ENCODE measurements at regions not wholly inside any gene's neighbourhood (a gene's known extent, or its start where the extent isn't known, plus 50 kb on each side); places are given as distances from the start of the nearest gene placed in this dataset.
A peak's percentile ranks its signal among the peaks of the same experiment; 100 is the strongest.
"Not testable (repeated sequence)": the region's sequence is repeated elsewhere in the genome, so short reads cannot be mapped to it uniquely, and the experiment has no call there.

DNA sequence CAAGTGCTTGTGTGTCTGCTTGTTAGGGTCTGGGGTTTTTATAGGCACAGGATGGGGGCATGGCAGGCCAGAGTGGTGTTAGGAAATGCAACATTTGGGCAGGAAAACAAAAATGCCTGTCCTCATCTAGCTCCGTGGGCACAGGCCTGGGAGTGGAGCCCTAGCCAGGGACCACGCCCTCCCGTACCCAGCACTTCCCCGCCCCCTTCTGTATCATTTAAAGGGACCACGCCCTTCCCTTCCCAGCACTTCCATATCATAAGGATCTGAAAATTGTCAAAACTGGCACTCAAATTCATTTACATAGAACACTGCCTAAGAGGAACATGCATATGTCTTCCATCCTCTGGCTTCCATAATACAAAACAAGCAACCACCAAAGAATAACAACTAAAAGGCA is 185.8 kb downstream of the B3GLCT start:
- DNase-seq, result no peak

DNA sequence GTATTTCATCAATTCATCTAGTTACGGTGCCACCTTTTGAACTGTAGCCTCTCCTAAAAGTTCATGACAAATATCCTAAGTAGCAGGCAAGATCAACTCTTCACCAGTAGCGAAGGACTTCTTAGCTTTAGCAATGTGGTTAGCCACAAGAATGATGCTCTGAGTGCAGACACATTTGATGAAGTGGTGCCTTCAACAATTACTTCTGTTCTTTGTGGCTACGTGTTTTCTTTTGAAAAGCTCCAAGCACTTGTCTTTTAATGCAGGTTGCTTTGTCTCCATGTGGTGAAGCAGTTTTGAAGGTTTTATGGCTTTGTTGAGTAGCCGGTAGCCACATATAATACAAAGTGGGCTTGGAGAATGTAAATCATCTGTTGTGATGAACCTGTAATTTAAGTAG is 194.7 kb downstream of the B3GLCT start:
- no peak for DNase-seq

DNA sequence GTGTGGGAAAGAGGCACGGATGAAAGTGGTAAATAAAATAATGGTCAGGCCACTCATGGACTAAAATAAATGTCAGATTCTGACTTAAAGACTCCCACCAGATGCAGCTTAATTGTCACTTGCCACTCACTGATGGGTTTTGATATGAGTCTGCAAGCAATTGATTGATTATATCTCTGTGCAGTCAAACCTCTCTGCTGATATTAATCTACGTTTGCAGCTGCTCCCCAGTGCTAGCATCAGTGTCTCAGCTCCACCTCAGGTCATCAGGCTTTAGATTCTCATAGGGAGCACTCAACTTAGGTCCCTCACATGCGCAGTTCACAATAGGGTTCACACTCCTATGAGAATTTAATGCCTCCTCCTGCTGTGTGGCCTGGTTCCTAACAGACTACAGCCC is 195.3 kb downstream of the B3GLCT start:
- DNase-seq, result no peak

DNA sequence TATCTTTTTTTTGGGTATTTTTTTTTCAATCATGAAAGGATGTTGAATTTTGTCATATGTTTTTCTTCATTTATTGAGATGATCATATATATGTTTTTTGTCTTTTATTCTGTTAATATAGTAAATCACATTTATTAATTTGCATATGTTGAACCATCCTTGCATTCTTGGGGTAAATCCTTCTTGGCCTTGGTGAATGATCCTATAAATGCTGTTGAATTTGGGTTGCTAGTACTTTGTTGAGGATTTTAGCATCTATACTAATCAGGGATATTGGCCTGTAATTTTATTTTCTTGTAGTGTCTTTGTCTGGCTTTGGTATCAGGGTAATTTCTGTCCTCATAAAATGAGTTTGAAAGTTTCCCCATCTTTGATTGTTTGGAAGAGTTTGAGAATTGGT is 199.9 kb downstream of the B3GLCT start:
- no peak for DNase-seq

DNA sequence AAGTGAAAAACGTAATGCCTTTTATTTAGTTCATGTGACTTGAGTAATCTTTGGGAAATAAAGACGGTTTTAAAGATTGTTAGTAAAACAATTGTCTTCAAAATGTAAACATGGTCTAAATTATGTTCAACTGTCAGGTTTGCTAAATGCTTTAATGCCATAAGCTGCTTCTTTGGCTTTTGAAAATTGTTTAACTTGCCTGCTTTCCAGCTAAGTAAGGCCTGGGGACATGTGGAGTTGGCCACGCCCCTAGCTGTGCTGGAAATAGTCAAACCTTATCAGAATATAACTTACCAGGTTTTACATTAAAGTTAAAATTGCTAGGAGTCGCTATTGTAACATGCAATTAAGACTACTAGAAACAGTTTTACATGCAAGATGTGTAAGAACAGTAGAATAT is 203.9 kb downstream of the B3GLCT start:
- not testable (repeated sequence) for DNase-seq

DNA sequence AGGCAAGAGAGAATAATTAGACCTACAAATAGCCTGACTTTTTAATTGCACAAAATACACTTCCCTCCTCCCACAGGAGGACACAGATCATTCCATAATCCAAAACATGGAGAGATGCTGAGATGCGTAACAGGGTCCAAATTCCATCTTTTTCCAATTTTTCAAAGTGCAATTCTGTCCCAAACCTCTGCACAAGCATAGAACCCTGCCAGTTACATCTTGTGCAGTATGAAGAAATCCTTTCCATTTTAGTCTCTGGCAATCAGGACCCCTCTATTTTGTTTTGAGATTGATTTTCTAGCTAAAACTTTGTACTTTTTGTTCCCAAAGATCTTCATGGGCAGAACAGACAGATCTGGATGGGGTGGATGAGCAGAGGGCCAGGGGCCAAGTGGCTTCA is 209.2 kb downstream of the B3GLCT start:
- DNase-seq, result no peak

DNA sequence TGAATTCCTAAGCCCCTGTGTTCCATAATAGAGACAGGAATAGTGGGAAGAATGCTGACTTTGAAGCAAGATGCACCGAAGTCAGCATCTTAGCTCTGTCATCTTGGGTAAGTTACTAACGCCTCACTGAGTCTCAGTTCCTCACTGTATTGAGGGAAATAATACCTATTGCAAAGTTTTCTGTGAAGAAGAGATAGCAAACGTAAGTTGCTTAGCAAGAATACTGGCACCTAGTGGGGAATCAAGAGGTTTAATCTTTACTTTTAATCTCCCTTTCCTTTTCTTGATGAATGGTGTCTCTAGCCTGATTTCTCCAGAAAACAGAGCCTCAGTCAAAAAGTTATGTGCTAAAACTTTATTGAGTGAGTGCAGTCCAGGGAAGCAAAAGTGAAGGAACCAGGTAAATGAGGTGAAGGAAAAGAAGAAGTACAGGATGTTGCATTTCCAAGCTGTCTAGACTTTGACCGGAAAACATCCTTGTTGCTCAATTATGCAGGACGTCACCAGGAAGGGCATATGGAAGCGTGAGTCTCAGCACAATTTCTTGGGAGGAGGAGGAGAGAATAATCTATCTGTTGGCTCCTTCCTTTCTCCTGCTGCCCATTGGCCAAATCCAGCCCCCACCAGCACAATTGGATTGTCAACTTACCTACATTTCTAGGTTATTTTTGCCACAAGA is 210.0 kb downstream of the B3GLCT start:
- no peak for DNase-seq

DNA sequence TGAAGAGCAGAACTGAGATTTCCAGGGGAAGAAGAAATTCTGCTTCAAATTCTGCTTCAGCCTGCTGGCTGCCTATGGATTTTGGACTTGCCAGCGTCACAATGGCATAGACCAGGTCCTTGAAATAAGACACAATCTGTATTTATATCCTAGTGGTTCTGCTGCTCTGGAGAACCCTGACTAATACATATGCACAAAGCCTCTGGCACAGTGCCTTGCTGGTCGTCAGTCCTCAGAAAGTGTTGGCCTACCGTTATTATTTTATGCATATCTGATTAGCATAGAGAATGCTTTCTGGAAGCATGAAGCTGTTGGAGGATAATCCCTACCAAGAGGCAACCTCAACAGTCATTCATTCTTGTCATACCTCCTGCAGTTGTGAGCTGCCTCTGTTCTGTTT is 213.7 kb downstream of the B3GLCT start:
- DNase-seq, result no peak

DNA sequence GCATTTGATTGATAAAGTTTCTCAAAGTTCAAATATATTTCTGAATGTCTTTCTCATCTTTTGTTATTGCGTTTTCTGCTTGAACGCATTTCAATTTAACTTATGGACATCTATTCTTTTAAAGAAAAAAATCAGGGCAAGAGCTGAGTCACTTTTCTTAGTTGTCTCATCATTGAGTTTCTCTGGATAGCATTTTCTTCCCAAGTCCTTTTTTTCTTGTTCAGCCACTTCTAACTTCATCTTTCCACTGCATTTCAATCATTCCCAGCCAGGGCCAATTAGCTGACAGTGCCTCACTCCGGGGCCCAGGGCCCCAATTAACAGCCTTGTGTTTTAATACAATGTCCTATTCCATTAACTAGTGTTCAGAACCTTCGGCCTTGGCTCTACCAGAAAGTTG is 216.3 kb downstream of the B3GLCT start:
- no peak for DNase-seq

DNA sequence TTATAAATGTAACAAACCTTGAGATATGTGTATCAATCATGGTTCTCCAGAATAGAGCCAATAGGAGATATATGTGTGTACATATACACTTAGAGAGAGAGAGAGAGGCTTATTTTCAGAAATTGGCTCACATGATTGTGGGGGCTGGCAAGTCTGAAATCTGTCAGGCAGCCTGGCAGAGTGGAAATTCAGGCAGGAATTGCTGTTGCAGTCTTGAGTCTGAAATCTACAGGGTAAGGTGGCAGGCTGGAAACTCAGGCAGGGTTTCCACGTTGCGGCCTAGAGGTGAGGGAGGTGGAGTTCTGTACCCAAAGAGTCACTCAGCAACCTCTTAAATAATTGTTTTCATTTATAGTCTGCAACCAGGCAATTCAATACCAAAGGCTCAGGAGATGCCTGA is 218.4 kb downstream of the B3GLCT start:
- no peak for DNase-seq

DNA sequence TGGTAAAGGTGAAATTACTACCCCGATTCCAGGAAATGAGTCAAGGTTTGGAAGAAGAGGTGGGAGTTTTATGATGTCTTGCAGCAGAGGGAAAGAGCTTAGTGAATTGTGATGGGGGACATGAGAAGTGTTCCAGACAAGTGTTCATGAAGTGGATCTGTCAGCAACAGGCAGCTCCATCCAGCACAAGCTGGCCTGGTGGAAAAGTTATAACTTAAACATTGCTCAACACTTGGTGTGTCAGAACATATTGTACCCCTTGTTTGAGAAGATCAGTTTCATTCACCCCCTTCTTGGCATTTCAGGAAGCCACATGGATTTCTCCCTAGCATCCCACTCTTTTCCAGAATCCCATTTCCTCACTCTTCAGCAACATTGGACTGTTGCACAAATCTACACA is 222.0 kb downstream of the B3GLCT start:
- DNase-seq, result no peak

DNA sequence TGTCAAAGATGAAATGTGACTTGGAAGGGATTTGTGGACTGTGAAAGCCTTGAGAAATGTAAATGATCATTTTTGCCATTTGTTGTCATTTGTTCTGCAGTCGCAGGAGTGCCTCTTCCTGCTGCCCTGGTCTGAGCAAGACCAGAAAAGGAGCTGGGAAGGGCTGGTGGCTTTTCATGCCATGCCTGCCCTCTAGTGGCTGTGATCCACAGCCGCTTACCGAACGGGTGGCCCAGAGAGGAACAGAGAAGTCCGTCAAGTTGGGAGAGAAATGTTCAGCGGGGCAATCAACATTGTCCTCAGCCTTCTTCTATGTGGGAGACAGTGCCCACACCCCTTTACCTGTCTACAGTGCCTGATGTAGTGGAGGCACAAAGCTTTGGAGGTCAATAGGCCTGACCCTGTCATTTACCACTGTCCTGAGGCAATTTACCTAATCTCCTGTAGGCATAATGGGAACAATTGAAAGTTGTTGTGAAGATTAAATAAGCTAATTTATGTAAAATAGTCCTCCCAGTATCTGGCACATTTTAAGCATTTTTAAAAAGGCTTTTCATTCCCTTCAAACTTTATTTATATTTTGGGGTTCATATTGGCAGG is 224.5 kb downstream of the B3GLCT start:
- no peak for DNase-seq

DNA sequence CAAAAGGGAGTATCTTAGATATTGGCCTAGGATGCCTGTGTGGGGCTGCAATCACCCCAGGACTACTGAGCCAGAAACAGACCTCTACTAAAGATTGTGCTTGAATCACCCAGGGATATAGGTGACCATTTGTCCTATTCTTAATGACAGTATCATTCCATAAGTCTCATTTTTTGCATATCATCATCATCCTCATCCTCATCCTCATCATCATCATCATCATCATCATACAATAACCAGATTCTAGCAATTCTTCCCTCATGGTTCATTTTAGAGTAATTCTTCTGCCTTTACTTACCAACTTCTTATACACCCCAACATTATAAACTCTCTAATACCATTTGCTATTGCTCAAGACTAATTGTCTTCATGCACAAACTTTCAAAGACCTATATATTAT is 226.6 kb downstream of the B3GLCT start:
- DNase-seq, result no peak

DNA sequence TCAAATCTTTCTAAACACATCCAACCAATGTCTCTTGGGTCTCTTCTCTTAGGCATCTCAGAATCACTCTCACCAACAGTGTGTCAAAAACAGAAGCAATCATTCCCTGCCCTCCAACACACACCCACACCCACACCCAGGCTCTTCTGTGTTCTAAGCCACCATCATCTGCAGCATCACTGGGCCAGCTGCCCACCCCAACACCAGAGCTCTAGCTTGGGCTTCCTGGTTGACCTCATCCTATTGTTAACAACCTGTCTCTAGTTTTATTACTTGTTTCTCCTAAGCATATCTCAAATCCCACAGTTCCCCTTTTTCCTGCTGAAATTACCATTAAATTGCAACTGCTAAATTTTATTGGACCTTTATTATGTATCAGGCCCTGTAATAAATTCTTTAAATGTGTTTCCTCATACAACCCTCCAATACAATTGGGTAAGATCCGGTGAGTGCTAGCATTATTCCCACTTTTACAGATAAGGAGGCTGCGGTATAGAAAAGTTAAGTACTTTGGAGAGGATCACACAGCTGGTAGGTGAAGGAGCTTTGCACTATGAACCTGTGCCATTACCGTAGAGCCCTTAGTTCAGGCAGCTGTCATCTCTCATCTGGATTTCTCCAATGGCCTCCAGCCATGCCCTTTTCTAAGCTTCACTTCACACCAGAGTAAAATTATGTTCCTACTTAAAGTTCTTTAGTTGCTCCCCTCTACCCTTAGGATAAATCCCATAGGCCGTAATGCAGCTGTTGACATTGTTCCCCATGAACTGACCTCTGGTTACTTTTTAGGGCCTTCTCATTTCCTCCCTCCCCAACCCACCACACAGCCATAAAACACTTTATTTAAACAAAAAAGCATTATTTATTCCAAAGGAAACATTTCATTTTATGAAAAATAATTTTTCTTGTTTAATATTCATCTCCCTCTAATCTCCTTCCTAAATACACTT is 227.7 kb downstream of the B3GLCT start:
- DNase-seq, result no peak

DNA sequence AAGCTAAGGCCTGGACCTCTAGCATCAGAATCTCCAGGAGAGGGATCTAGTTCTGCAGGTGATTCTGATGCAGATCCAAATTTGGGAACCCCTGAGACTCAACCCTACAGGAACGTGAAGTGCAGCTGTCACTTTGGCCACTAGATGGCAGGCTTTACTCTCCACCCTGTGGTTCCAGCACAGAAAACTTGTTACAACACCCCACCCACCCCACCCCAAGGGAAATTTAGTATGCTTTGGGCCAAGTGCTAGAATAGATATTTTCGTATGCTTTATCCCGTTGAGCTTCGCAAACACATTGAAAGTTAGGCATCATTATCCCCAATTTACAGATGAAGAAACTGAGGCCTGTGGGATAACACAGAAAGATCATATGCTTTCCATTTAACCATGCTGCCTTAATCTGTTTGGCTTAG is 232.0 kb downstream of the B3GLCT start:
- DNase-seq, result peak; percentile 58

DNA sequence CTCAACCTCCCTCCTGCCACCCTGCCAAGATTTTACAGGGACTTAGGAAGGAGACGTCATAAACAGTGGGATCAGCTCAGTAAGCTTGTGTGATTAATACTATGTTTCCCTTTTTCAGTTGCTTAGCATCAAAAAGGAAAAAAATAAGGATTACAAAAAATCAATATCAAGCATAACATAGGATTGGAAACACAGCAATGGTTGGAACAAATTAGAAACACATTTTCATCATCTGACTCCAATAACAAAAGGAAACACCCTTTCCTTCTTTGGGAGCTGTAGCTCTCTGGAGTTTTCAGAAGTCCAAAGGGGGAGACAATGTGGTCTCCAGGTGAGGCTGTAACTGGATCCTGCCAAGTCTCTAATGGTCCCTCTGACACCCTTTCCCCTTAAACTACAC is 233.4 kb downstream of the B3GLCT start:
- DNase-seq, result no peak

DNA sequence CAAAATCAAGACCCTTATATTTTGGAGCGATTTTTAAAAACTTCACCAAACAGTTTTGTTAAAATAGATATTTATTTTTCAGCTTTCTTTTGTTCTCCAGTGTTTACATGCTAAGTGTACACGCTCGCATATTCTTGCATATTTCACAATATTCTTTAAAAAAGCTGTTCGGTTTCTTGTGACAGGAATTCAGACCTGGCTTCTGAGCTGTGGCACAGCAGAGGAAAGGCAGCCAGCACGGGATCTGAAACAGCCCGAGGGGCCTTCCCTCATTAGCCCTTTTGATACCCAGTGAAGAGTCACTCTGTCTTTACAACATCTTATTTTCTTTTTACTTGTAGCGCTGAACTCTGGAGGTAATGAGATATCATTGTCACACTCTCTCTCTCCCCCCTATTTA is 234.0 kb downstream of the B3GLCT start:
- DNase-seq, result no peak

DNA sequence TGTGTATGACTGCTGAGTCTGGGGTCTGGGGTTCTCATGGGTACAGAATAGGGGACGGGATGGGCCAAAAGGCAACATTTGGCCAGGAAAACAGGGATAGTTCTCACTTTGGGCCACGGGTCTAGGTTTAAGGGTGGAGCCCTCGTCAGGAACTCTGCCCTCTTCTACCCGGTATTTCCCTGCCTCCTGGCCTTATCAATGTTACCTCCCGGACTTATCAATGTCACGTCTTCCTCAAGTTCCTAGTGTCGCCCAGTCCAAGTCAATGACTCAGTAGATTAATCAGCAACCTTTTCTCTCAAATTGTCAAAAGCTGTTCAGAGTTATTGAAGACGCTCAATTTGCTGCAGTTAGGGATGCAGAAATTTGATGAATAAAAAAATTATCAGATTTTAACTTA is 234.8 kb downstream of the B3GLCT start:
- DNase-seq, result no peak

DNA sequence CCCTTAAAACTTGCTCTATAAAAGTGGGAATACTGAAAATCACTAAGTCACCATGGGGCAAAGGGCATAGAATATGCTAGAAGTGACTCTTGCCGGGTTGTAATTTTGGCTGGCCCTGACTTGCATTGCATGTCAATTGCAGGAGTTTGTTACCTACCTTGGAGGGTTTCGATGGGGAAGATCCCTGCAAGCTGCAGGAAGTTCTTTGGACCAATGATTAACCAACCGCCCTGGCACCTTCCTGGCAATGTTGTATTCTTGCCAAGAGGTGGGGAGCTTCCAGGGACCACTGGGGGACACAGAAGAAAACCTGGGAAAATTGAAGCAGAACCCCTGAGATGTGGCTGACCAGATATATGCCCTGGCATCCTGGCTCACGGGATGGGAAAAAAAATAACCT is 235.8 kb downstream of the B3GLCT start:
- no peak for DNase-seq

DNA sequence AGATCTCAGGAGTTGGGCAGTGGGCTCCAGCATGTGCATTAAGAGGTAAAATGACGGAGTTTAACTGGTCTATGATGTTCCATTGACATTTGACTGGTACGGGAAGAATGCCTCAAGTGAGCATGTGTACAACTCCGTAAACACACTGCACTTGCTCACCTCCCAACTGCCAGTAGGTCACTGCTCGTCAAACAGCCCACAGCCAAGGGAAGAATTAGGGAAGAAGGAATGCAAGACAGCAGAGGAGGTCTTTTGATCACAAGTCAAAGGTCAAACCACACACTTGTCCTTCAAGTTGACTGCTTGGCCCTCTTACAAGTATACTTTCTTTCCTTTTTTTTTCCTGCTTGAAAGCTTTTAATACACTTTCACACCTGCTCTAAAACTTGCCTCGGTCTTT is 236.7 kb downstream of the B3GLCT start:
- DNase-seq, result no peak

DNA sequence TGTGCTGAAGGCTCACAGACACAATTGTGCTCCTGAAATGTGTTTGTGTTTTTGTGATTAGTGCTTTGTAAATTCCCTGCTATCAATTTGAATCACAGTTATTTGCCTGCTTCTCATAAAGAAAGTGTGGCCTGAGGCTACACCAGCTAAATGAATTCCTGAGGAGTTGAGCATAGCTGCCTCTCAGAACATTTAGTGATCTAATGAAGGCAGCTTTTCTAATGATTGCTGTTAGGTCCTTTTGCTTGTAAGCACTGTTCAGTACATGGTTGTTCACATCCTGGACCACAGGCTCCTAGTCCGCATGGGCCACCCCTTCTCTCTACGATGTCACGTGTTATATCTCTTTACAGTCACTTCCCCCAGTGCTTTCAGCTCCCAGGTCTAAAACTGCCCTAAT is 238.2 kb downstream of the B3GLCT start:
- no peak for DNase-seq

DNA sequence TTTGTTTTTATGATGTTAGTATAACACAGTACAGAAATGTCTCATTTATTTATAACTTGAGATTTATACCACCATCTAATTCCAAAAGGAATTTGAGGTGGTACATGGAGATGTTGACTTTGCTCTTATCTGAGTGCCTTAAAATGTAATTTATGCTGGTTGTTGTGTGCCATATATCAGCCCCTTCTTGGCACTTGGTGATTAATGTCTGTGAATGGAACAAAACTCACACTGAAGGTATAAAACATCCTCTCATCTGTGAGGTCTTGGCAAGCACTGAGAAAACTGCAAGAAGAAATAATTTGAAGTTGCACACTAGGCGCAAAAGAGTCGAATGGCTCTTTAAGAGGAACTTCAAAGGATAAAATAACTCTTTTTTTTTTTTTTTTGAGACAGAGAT is 240.4 kb downstream of the B3GLCT start:
- no peak for DNase-seq

DNA sequence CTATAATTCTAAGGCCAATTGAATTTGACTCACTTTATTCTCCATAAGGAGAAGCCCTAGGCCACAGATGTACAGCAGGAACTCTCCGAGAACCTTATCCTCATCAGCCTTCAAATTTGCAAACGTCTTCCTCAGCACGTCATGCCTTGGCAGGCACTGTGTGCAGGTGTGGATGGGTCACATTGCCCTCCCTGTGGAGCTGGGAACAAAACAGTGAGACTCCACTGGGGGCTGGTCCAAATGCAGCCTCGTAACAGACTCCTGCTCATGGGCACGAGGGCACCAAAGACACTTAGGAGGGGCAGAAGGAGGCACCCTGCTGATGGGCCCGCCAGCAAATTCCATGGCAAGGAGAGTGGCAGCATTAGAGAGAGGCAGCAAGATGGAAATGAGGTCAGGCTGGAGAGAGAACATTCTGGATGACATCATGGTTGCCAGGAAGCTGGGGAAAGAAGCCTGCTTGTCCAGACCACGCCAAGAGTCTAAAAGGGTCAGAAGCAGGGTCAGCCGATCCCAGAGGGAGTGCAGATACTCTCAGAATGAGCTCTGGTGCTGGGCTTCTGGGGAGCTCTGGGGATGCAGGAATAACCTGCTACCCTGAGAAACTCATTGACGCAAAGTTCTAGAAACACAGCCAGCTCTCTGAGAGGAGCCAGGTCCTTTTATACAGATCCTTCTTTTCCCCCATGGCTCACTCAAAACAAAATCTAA is 242.2 kb downstream of the B3GLCT start:
- no peak for DNase-seq
